Adrenal gland (tissue), 5 donors: ENCODE measurements at regions not wholly inside any gene's neighbourhood (a gene's known extent, or its start where the extent isn't known, plus 50 kb on each side); places are given as distances from the start of the nearest gene placed in this dataset.

Experiments used
- CTCF ChIP-seq, 6 experiments: fragments of 450-650 bp in 4 of 6; fragments of 200-600 bp in 2 of 6; sonication (generic) in 1 of 6; IDR thresholded peaks; 1 replicate in 5 of 6; 2 replicates in 1 of 6; pipeline versions ENCODE4 v1.5.1 to v1.8.0; 2016 to 2021; ENCODE audit warnings: antibody characterized with exemption in 6 of 6, mild to moderate bottlenecking in 2 of 6, moderate library complexity in 1 of 6
- POLR2A ChIP-seq, 2 donors: fragments of 450-650 bp; IDR thresholded peaks; one replicate each; pipeline ENCODE4 v1.6.1; 2017; ENCODE audit warnings: antibody characterized with exemption in 2 of 2, mild to moderate bottlenecking in 2 of 2, moderate library complexity in 1 of 2
- donor health status: DM: no; HTN: no; CAD: no.

GRCh38 chr6:168908887-168909286 is 344.8 kb downstream of the THBS2 start:
- peak in 1 of 6 experiments; percentile 15 for TF ChIP-seq CTCF (IDR thresholded peaks at IDR 0.05)
- TF ChIP-seq POLR2A (IDR thresholded peaks at IDR 0.05), result no peak
